ENCODE measurements at regions not wholly inside any gene's neighbourhood (a gene's known extent, or its start where the extent isn't known, plus 50 kb on each side); places are given as distances from the start of the nearest gene placed in this dataset.

- TF ChIP-seq POLR2AphosphoS5 (IDR thresholded peaks at IDR 0.05): no peak
- TF ChIP-seq CTCF (IDR thresholded peaks at IDR 0.05): no peak
- no peak for TF ChIP-seq POLR2A (IDR thresholded peaks at IDR 0.05)
Measured at GRCh38 chr16:35149550-35149949, 1690.1 kb downstream of the TP53TG3F start.

Data from sigmoid colon (tissue), 4 donors.